Peyer's patch (tissue), 4 donors: ENCODE measurements at regions not wholly inside any gene's neighbourhood (a gene's known extent, or its start where the extent isn't known, plus 50 kb on each side); places are given as distances from the start of the nearest gene placed in this dataset.

Experiments
- POLR2A ChIP-seq, 2 donors: fragments of 450-650 bp; IDR thresholded peaks; one replicate each; pipeline ENCODE4 v1.5.1; 2017; ENCODE audit warnings: antibody characterized with exemption in 2 of 2, mild to moderate bottlenecking in 2 of 2, moderate library complexity in 2 of 2
- TF ChIP-seq, protein P1 (sequence below), 6 experiments: fragments of 450-650 bp in 4 of 6; fragments of 200-600 bp in 2 of 6; sonication (generic) in 1 of 6; IDR thresholded peaks; one replicate each; pipeline ENCODE4 v1.5.1; 2017 to 2019; ENCODE audit warnings: antibody characterized with exemption in 6 of 6, mild to moderate bottlenecking in 3 of 6, moderate library complexity in 1 of 6

DNA sequence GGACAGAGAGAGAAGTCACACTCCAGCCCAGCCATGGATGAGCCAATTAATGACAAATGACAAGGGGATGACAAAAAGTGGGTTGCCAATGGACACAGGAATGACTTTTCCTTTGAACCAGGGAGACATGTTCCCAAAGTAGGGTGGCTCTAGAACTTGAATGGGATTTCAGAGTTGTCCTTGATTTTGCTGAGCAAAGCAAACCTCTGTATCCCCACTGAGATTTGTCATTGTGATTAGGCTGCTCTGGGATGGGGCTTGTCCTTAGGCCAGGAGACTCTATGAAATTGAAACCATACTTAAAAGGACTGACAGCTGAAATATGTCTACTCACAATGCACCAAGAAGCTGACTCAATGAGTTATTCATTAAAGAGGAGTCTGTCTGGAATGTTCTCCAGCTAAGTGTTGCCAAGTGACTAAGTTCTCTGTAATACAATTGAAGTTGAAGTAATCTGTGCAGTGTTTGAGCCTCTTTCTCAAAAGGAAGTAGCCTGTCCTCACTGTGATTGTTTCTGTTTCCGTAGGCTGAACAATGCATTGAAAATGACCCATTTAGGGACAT, 69.0 kb upstream of the PCDH9 start:
- TF ChIP-seq, protein P1, sequence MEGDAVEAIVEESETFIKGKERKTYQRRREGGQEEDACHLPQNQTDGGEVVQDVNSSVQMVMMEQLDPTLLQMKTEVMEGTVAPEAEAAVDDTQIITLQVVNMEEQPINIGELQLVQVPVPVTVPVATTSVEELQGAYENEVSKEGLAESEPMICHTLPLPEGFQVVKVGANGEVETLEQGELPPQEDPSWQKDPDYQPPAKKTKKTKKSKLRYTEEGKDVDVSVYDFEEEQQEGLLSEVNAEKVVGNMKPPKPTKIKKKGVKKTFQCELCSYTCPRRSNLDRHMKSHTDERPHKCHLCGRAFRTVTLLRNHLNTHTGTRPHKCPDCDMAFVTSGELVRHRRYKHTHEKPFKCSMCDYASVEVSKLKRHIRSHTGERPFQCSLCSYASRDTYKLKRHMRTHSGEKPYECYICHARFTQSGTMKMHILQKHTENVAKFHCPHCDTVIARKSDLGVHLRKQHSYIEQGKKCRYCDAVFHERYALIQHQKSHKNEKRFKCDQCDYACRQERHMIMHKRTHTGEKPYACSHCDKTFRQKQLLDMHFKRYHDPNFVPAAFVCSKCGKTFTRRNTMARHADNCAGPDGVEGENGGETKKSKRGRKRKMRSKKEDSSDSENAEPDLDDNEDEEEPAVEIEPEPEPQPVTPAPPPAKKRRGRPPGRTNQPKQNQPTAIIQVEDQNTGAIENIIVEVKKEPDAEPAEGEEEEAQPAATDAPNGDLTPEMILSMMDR (IDR thresholded peaks at IDR 0.05), result no peak
- TF ChIP-seq POLR2A (IDR thresholded peaks at IDR 0.05), result no peak
